Fibroblast of lung (primary cell): ENCODE measurements at regions not wholly inside any gene's neighbourhood (a gene's known extent, or its start where the extent isn't known, plus 50 kb on each side); places are given as distances from the start of the nearest gene placed in this dataset.

Experiments
- DNase-seq, 2 donors: peaks; one replicate each; pipeline versions ENCODE4 v3.0.0 to v3.0.0-alpha.2; 2010; ENCODE audit warnings: low read depth in 2 of 2
- H2AFZ ChIP-seq: 2 replicates; pipeline ENCODE4 v1.5.1; 2012; ENCODE audit warnings: low read length, control low read depth, inconsistent platforms
- H3K27ac ChIP-seq: 2 replicates; pipeline ENCODE4 v1.5.1; 2011; ENCODE audit warnings: low read length, control low read depth; ENCODE audit not compliant: insufficient read depth
- H3K27me3 ChIP-seq: 2 replicates; pipeline ENCODE4 v1.5.1; 2011; ENCODE audit warnings: mild to moderate bottlenecking, low read length; ENCODE audit not compliant: control insufficient read depth, insufficient read depth
- H3K36me3 ChIP-seq: 2 replicates; pipeline ENCODE4 v1.5.1; 2011; ENCODE audit warnings: low read length; ENCODE audit not compliant: control insufficient read depth, insufficient read depth
- H3K4me1 ChIP-seq: 2 replicates; pipeline ENCODE4 v1.5.1; 2011; ENCODE audit warnings: low read length; ENCODE audit not compliant: control insufficient read depth, insufficient read depth; ENCODE audit errors: extremely low read depth
- H3K4me2 ChIP-seq: 2 replicates; pipeline ENCODE4 v1.5.1; 2011; ENCODE audit warnings: low read length, control low read depth; ENCODE audit not compliant: insufficient read depth; ENCODE audit errors: extremely low read depth
- H3K4me3 ChIP-seq, 4 experiments: fragments of 200-600 bp in 1 of 4; sonication (generic) in 1 of 4; replicated peaks in 1 of 4; 2 replicates each; pipeline ENCODE4 v1.5.1; 2011 to 2016; ENCODE audit warnings: low read length in 4 of 4, low read depth in 3 of 4, mild to moderate bottlenecking in 3 of 4, control low read depth in 2 of 4, inconsistent platforms in 1 of 4, mixed read lengths in 1 of 4; ENCODE audit not compliant: insufficient read depth in 1 of 4; ENCODE audit errors: control extremely low read depth in 1 of 4
- H3K79me2 ChIP-seq: 2 replicates; pipeline ENCODE4 v1.5.1; 2012; ENCODE audit warnings: mild to moderate bottlenecking, low read length, inconsistent platforms; ENCODE audit not compliant: control insufficient read depth, insufficient read depth
- H3K9ac ChIP-seq: 2 replicates; pipeline ENCODE4 v1.5.1; 2011; ENCODE audit warnings: mild to moderate bottlenecking, low read length, control low read depth; ENCODE audit not compliant: insufficient read depth
- H3K9me3 ChIP-seq: 2 replicates; pipeline ENCODE4 v1.5.1; 2012; ENCODE audit warnings: low read depth, low read length; ENCODE audit not compliant: control insufficient read depth, insufficient read depth
- H4K20me1 ChIP-seq: 2 replicates; pipeline ENCODE4 v1.5.1; 2011; ENCODE audit warnings: low read length; ENCODE audit not compliant: control insufficient read depth, insufficient read depth; ENCODE audit errors: extremely low read depth
- CTCF ChIP-seq, 2 donors: IDR thresholded peaks in 1 of 2; conservative IDR thresholded peaks in 1 of 2; 1 replicate in 1 of 2; 2 replicates in 1 of 2; pipeline ENCODE4 v1.5.1; 2011 to 2012; ENCODE audit warnings: low read length in 2 of 2, control low read depth in 1 of 2, inconsistent platforms in 1 of 2, low read depth in 1 of 2, mild to moderate bottlenecking in 1 of 2
- EZH2 ChIP-seq: IDR thresholded peaks from 2 replicates; pipeline ENCODE4 v1.5.1; 2012; ENCODE audit warnings: low read length, control low read depth, mild to moderate bottlenecking; ENCODE audit errors: missing control alignments

- H3K4me3 ChIP-seq = no peak overlapping the region
- no peak overlapping the region for H3K9ac ChIP-seq
- no peak overlapping the region for H3K27ac ChIP-seq
- TF ChIP-seq CTCF (conservative IDR thresholded peaks at IDR 0.05 in 1 of 2, IDR thresholded peaks at IDR 0.05 in 1 of 2; ENCODE audit: low read depth in 1 of 2, low read length in 2 of 2) = no peak
- TF ChIP-seq EZH2 = no peak
- DNase-seq = no peak
- H4K20me1 ChIP-seq = no peaks in the 10 kb centered on the region
- H3K4me2 ChIP-seq = no peak overlapping the region
- no peaks in the 10 kb centered on the region for H3K36me3 ChIP-seq
- H2AFZ ChIP-seq = no peak overlapping the region
- H3K79me2 ChIP-seq = no peaks in the 10 kb centered on the region
- no peaks in the 10 kb centered on the region for H3K27me3 ChIP-seq
- H3K9me3 ChIP-seq = no peaks in the 10 kb centered on the region
- H3K4me1 ChIP-seq = no peaks in the 10 kb centered on the region
These were observed 216.5 kb upstream of the PLET1 start for GRCh38 chr11:112477152-112477551.

- H4K20me1 ChIP-seq = no peaks in the 10 kb centered on the region
- no peak overlapping the region for H2AFZ ChIP-seq
- H3K27me3 ChIP-seq = no peaks in the 10 kb centered on the region
- no peaks in the 10 kb centered on the region for H3K9me3 ChIP-seq
- TF ChIP-seq EZH2 (no peak), CTCF (conservative IDR thresholded peaks at IDR 0.05 in 1 of 2, IDR thresholded peaks at IDR 0.05 in 1 of 2; ENCODE audit: low read depth in 1 of 2, low read length in 2 of 2) (no peak)
- H3K27ac ChIP-seq = no peak overlapping the region
- H3K36me3 ChIP-seq = no peaks in the 10 kb centered on the region
- H3K9ac ChIP-seq = no peak overlapping the region
- no peak overlapping the region for H3K4me2 ChIP-seq
- H3K79me2 ChIP-seq = no peaks in the 10 kb centered on the region
- H3K4me3 ChIP-seq = no peak overlapping the region
- DNase-seq = no peak
- H3K4me1 ChIP-seq = no peaks in the 10 kb centered on the region
These were observed 217.1 kb upstream of the PLET1 start for GRCh38 chr11:112477581-112478317.

- Histone ChIP-seq H3K9me3 (no peaks in the 10 kb centered on the region), H3K36me3 (no peaks in the 10 kb centered on the region), H3K4me3 (no peak overlapping the region), H2AFZ (no peak overlapping the region), H3K27ac (no peak overlapping the region), H4K20me1 (no peaks in the 10 kb centered on the region), H3K79me2 (no peaks in the 10 kb centered on the region), H3K27me3 (no peaks in the 10 kb centered on the region), H3K9ac (no peak overlapping the region), H3K4me1 (no peaks in the 10 kb centered on the region), H3K4me2 (no peak overlapping the region)
- TF ChIP-seq EZH2 (no peak), CTCF (conservative IDR thresholded peaks at IDR 0.05 in 1 of 2, IDR thresholded peaks at IDR 0.05 in 1 of 2; ENCODE audit: low read depth in 1 of 2, low read length in 2 of 2) (no peak)
- no peak for DNase-seq
These were observed 218.1 kb upstream of the PLET1 start for GRCh38 chr11:112478806-112479205.
